MCF 10A (cell line): ENCODE measurements at regions not wholly inside any gene's neighbourhood (a gene's known extent, or its start where the extent isn't known, plus 50 kb on each side); places are given as distances from the start of the nearest gene placed in this dataset.

Source experiments
- BruUV-seq: library from RNA; stranded (reverse); fragments of 400-500 nt; replicated peaks from 2 replicates; lab custom pipeline; 2021; lab: Mats Ljungman, UMichigan
- CTCF ChIA-PET: fragments of 300-600 bp; sonication (Branson Sonifier 250); formaldehyde crosslinking; extraction: SDS; loops from one replicate; lab custom pipeline; 2021; ENCODE audit warnings: antibody characterized with exemption, inconsistent platforms; lab: Yijun Ruan, JAX
- POLR2A ChIA-PET: fragments of 300-600, 350-650 bp; sonication (Branson Sonifier 250); formaldehyde crosslinking; extraction: SDS; loops from one replicate; lab custom pipeline; 2020; ENCODE audit warnings: antibody characterized with exemption, inconsistent platforms; lab: Yijun Ruan, JAX
- DNase-seq: peaks from one replicate; pipeline ENCODE4 v3.0.0-alpha.2; 2018; ENCODE audit not compliant: unreplicated experiment
- H3K27ac Mint-ChIP-seq: one replicate; pipeline ENCODE4 v1.8.0; 2022; ENCODE audit warnings: mild to moderate bottlenecking, low read depth, mixed read lengths; ENCODE audit not compliant: unreplicated experiment
- H3K27me3 Mint-ChIP-seq: one replicate; pipeline ENCODE4 v1.8.0; 2022; ENCODE audit warnings: mixed read lengths; ENCODE audit not compliant: insufficient read depth, unreplicated experiment
- H3K36me3 Mint-ChIP-seq: one replicate; pipeline ENCODE4 v1.8.0; 2022; ENCODE audit warnings: mild to moderate bottlenecking, moderate library complexity, mixed read lengths; ENCODE audit not compliant: insufficient read depth, unreplicated experiment
- H3K4me1 Mint-ChIP-seq: one replicate; pipeline ENCODE4 v1.8.0; 2022; ENCODE audit warnings: mixed read lengths; ENCODE audit not compliant: insufficient read depth, unreplicated experiment
- H3K4me3 Mint-ChIP-seq: one replicate; pipeline ENCODE4 v1.8.0; 2022; ENCODE audit warnings: mild to moderate bottlenecking, moderate library complexity, mixed read lengths; ENCODE audit not compliant: unreplicated experiment
- H3K9me3 Mint-ChIP-seq: one replicate; pipeline ENCODE4 v1.8.0; 2022; ENCODE audit warnings: mixed read lengths; ENCODE audit not compliant: unreplicated experiment
- intact Hi-C: fragments of 100-400 bp; cut with micrococcal nuclease; formaldehyde crosslinking; loops from 2 replicates; pipeline ENCODE4 v1.14.1; 2022
- TF ChIP-seq, protein P1 (sequence below): fragments of 200-600 bp; IDR thresholded peaks from one replicate; pipeline ENCODE4 v1.8.0; 2022; ENCODE audit warnings: antibody characterized with exemption, mild to moderate bottlenecking; ENCODE audit not compliant: unreplicated experiment

DNA sequence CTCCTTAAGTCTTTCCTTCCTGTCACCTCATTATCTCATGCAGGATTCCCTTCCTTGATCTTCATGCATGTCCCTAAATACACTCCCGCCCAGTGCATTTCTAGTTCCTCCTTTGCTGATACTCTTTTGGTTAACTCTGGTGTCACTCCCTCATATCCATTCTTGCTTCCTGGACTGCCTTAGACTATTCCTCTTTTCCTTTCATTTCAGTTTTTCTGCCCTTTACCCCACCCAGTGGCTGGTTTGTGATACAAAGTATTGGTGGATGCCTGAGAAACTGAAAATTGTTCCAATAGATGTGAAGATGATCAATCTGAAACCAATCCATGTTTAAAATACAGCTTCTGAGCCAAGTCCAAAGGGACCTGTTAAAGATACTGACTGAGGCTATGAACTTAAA, 553.8 kb upstream of the CAMK1G start:
- H3K4me3 Mint-ChIP-seq: no peak overlapping the region
- H3K36me3 Mint-ChIP-seq: no peaks in the 10 kb centered on the region
- POLR2A ChIA-PET: interaction anchor here (0.6 kb wide), 1 partner anchor 10 kb away, joined by 4 read pairs; no protein-coding TSS in a partner anchor
- TF ChIP-seq, protein P1, sequence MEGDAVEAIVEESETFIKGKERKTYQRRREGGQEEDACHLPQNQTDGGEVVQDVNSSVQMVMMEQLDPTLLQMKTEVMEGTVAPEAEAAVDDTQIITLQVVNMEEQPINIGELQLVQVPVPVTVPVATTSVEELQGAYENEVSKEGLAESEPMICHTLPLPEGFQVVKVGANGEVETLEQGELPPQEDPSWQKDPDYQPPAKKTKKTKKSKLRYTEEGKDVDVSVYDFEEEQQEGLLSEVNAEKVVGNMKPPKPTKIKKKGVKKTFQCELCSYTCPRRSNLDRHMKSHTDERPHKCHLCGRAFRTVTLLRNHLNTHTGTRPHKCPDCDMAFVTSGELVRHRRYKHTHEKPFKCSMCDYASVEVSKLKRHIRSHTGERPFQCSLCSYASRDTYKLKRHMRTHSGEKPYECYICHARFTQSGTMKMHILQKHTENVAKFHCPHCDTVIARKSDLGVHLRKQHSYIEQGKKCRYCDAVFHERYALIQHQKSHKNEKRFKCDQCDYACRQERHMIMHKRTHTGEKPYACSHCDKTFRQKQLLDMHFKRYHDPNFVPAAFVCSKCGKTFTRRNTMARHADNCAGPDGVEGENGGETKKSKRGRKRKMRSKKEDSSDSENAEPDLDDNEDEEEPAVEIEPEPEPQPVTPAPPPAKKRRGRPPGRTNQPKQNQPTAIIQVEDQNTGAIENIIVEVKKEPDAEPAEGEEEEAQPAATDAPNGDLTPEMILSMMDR: no peak
- peaks cover 7% of the 10 kb centered on the region for H3K9me3 Mint-ChIP-seq
- intact Hi-C loops: loop anchor here (1.0 kb wide), 1 partner anchor 377 kb away; no protein-coding TSS in a partner anchor
- CTCF ChIA-PET: interaction anchor here (0.6 to 1.0 kb wide), 4 partner anchors 26 to 1530 kb away, joined by 3 to 5 read pairs (median 3); no protein-coding TSS in a partner anchor
- no peaks in the 10 kb centered on the region for H3K27me3 Mint-ChIP-seq
- peak; percentile 43 for DNase-seq
- no TSS peak for BruUV-seq
- H3K27ac Mint-ChIP-seq: no peak overlapping the region
- H3K4me1 Mint-ChIP-seq: peaks cover 5% of the 10 kb centered on the region

DNA sequence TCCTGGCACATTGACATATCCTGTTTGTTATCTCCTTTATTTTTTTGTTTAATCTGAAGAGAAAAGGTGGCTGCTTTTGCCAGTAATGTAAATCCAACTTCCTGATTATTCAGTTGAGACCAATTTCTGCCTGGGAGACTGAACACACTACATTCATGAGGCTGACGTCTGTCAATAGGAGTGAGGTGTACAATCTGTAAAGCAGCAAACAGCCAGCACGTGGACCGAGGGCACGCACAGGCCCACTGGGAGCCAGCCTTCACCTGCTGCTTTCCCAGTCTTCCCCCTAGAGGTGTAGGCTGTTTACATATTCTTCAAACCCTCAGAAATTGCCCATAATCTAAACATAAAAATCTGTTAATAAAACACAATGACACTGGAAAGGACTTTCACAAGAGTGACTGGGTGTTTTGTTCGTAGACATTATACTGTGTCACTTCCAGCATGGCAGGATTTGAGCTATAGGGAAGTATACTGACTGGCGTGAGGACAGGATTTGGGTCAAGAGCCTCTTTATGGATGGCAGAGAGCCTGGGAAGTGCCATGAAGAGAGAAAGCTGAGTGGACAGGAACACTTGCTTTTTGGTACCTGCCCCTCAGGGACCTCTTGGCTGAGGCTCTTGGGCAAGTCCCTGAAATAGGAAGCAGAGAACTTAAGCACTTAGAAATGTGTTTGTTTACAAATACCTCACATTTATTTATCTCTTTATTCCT, 552.9 kb upstream of the CAMK1G start:
- Mint-ChIP-seq H3K27me3 (no peaks in the 10 kb centered on the region), H3K4me1 (peaks cover 5% of the 10 kb centered on the region), H3K9me3 (peaks cover 7% of the 10 kb centered on the region), H3K27ac (no peak overlapping the region), H3K4me3 (no peak overlapping the region), H3K36me3 (no peaks in the 10 kb centered on the region)
- TF ChIP-seq, protein P1: no peak
- CTCF ChIA-PET: interaction anchor here (0.6 to 0.7 kb wide), 2 partner anchors 27 to 382 kb away, joined by 3 to 5 read pairs; no protein-coding TSS in a partner anchor
- intact Hi-C loops: no loop called here
- no peak for DNase-seq
- no TSS peak for BruUV-seq
- POLR2A ChIA-PET: no interaction called here

DNA sequence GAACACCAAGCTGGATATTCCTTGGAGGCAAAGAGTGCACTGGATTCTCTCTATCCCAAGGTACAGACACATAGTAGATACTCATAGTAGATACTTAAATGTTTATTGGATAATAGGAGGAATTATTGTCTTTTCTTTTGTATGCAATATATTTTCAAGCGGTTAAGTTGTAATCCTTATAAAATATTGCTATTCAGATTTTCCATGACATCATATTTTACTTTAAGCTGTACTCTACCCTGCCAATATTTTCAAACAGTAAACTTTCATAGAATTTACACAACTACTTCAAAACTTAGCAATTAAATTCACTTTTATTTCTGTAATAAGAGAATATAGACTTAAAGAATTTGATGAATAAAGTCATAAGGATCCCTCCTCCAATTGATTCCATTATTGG, 546.5 kb upstream of the CAMK1G start:
- peaks cover 26% of the 10 kb centered on the region for H3K4me1 Mint-ChIP-seq

DNA sequence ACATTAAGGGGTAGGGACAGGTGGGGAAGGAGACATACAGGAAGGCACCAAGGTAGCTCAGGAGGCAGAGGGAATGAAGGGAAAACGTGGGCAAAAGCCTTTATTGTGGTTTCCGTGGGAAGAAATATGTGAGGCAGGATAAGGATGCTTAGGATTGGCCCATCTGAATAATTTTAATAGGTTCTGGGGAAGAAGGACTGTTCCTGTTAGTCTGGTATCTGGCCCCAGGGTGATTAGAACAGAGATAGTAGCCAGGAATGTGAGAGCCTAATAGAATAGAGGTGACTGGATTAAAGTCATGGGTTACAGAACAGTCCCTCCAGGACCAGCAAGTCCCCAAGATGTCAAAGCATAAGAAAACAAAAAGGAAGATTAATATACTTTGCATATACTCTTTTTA, 545.2 kb upstream of the CAMK1G start:
- H3K4me1 Mint-ChIP-seq: peaks cover 21% of the 10 kb centered on the region
- H3K4me3 Mint-ChIP-seq: no peak overlapping the region
- peak; percentile 23 for DNase-seq
- ChIA-PET POLR2A (interaction anchor here (0.7 to 2.2 kb wide), 4 partner anchors 11 to 794 kb away, joined by 3 to 8 read pairs (median 4); partner anchors contain the start of gene PLXNA2), CTCF (interaction anchor here (0.7 kb wide), 1 partner anchor 769 kb away, joined by 3 read pairs; no protein-coding TSS in a partner anchor)
- intact Hi-C loops: loop anchor here (2.0 kb wide), 1 partner anchor 58 kb away; no protein-coding TSS in a partner anchor
- H3K27me3 Mint-ChIP-seq: no peaks in the 10 kb centered on the region
- BruUV-seq: no TSS peak
- H3K9me3 Mint-ChIP-seq: peaks cover under 1% of the 10 kb centered on the region
- no peaks in the 10 kb centered on the region for H3K36me3 Mint-ChIP-seq
- H3K27ac Mint-ChIP-seq: peak overlapping the region; percentile 1
- TF ChIP-seq, protein P1: no peak

More for the DNA sequence above, 546.5 kb upstream of the CAMK1G start:
- Mint-ChIP-seq H3K27me3 (no peaks in the 10 kb centered on the region), H3K27ac (no peak overlapping the region), H3K4me3 (no peak overlapping the region), H3K36me3 (no peaks in the 10 kb centered on the region), H3K9me3 (peaks cover 7% of the 10 kb centered on the region)
- ChIA-PET POLR2A (no interaction called here), CTCF (interaction anchor here (0.6 kb wide), 2 partner anchors 111 to 362 kb away, joined by 3 read pairs; no protein-coding TSS in a partner anchor)
- TF ChIP-seq, protein P1: no peak
- DNase-seq: no peak
- intact Hi-C loops: no loop called here
- BruUV-seq: no TSS peak
